ENCODE measurements at regions not wholly inside any gene's neighbourhood (a gene's known extent, or its start where the extent isn't known, plus 50 kb on each side); places are given as distances from the start of the nearest gene placed in this dataset.

- H3K36me3 Mint-ChIP-seq, result no peaks in the 10 kb centered on the region
- H3K27me3 Mint-ChIP-seq (ENCODE audit: insufficient read depth, low read depth), result peaks cover 11% of the 10 kb centered on the region
Observed at GRCh38 chr20:61049684-61050083, 202.4 kb upstream of the CDH4 start.

GRCh38 chr20:61050336-61050890 is 201.6 kb upstream of the CDH4 start:
- peaks cover 9% of the 10 kb centered on the region for H3K4me1 ChIP-seq
- H3K4me2 ChIP-seq, result no peak overlapping the region
- no peak overlapping the region for H3K27ac ChIP-seq
- H3K9me3 ChIP-seq (ENCODE audit: low read depth), result no peaks in the 10 kb centered on the region
- H4K20me1 ChIP-seq (ENCODE audit: low read depth), result no peaks in the 10 kb centered on the region
- H3K4me1 Mint-ChIP-seq, result peaks cover 19% of the 10 kb centered on the region
- no peak overlapping the region for H3K4me3 ChIP-seq
- no peak overlapping the region for H2AFZ ChIP-seq (replicated peaks)
- no peaks in the 10 kb centered on the region for H3K36me3 ChIP-seq
- H3K9me3 Mint-ChIP-seq, result no peaks in the 10 kb centered on the region
- TF ChIP-seq EZH2 (IDR thresholded peaks at IDR 0.05) (no peak), EZH2phosphoT487 (IDR thresholded peaks at IDR 0.05) (no peak), CTCF (IDR thresholded peaks at IDR 0.05) (no peak)
- peaks cover 11% of the 10 kb centered on the region for H3K27me3 Mint-ChIP-seq (ENCODE audit: insufficient read depth, low read depth)
- H3K9ac ChIP-seq, result no peak overlapping the region
- H3K4me3 Mint-ChIP-seq, result no peak overlapping the region
- peaks cover 5% of the 10 kb centered on the region for H3K27me3 ChIP-seq
- no peaks in the 10 kb centered on the region for H3F3A ChIP-seq (ENCODE audit: low read depth)
- no peaks in the 10 kb centered on the region for H3K36me3 Mint-ChIP-seq
- no peak for DNase-seq (ENCODE audit: low spot score)
- H3K79me2 ChIP-seq (ENCODE audit: low read depth), result no peaks in the 10 kb centered on the region
- no peak overlapping the region for H3K27ac Mint-ChIP-seq

More at GRCh38 chr20:61049684-61050083, 202.4 kb upstream of the CDH4 start:
- DNase-seq (ENCODE audit: low spot score), result no peak
- H3K27ac ChIP-seq, result no peak overlapping the region
- no peak overlapping the region for H3K4me2 ChIP-seq
- H3K4me3 ChIP-seq, result no peak overlapping the region
- Mint-ChIP-seq H3K4me1 (peaks cover 19% of the 10 kb centered on the region), H3K9me3 (no peaks in the 10 kb centered on the region), H3K4me3 (no peak overlapping the region), H3K27ac (no peak overlapping the region)
- H3K9ac ChIP-seq, result no peak overlapping the region
- H2AFZ ChIP-seq (replicated peaks), result no peak overlapping the region
- H3K36me3 ChIP-seq, result no peaks in the 10 kb centered on the region
- H3K4me1 ChIP-seq, result peaks cover 9% of the 10 kb centered on the region
- no peak for TF ChIP-seq EZH2phosphoT487 (IDR thresholded peaks at IDR 0.05)
- no peak for TF ChIP-seq CTCF (IDR thresholded peaks at IDR 0.05)
- TF ChIP-seq EZH2 (IDR thresholded peaks at IDR 0.05), result no peak
- H3K9me3 ChIP-seq (ENCODE audit: low read depth), result no peaks in the 10 kb centered on the region
- H3K79me2 ChIP-seq (ENCODE audit: low read depth), result no peaks in the 10 kb centered on the region
- no peaks in the 10 kb centered on the region for H4K20me1 ChIP-seq (ENCODE audit: low read depth)
- no peaks in the 10 kb centered on the region for H3F3A ChIP-seq (ENCODE audit: low read depth)
- H3K27me3 ChIP-seq, result peaks cover 5% of the 10 kb centered on the region

DNA sequence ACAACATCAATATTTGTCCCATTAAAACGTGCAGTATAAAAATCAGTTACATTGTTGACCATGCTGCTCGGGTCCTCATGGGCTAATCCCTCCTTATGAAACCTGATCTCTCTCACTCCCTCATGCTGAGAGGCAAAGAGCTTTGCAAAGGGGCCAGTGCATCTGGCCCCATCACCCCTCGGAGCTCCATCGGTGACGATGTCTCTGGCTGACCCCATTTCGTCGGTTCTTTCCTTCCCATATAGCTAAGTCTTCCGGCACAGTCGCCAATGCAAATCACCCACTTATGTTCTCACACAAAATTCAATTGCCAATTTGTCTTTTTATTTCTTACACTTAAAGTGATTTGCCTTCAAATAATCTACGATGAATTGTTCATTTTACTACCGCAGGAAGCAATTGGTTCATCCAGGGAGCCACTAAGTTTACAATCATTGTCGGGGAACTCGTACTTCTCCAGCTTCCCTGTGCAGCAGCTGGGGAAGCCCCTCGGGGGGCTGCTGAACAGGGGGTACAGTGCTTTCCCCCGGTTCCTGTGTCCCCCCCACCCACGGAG is 199.8 kb upstream of the CDH4 start:
- no peak overlapping the region for H3K4me3 Mint-ChIP-seq
- Histone ChIP-seq H3F3A (ENCODE audit: low read depth) (no peaks in the 10 kb centered on the region), H2AFZ (replicated peaks) (no peak overlapping the region), H3K36me3 (no peaks in the 10 kb centered on the region), H3K27ac (no peak overlapping the region), H3K4me1 (peaks cover 9% of the 10 kb centered on the region), H3K9me3 (ENCODE audit: low read depth) (no peaks in the 10 kb centered on the region), H3K4me2 (peak overlapping the region; percentile 16), H3K27me3 (peaks cover 4% of the 10 kb centered on the region), H4K20me1 (ENCODE audit: low read depth) (no peaks in the 10 kb centered on the region), H3K79me2 (ENCODE audit: low read depth) (no peaks in the 10 kb centered on the region), H3K9ac (no peak overlapping the region), H3K4me3 (no peak overlapping the region)
- H3K27ac Mint-ChIP-seq, result no peak overlapping the region
- H3K27me3 Mint-ChIP-seq (ENCODE audit: insufficient read depth, low read depth), result peaks cover 9% of the 10 kb centered on the region
- H3K4me1 Mint-ChIP-seq, result peaks cover 19% of the 10 kb centered on the region
- no peaks in the 10 kb centered on the region for H3K9me3 Mint-ChIP-seq
- TF ChIP-seq EZH2 (IDR thresholded peaks at IDR 0.05) (no peak), EZH2phosphoT487 (IDR thresholded peaks at IDR 0.05) (no peak)
- no peak for DNase-seq (ENCODE audit: low spot score)
- no peaks in the 10 kb centered on the region for H3K36me3 Mint-ChIP-seq

DNA sequence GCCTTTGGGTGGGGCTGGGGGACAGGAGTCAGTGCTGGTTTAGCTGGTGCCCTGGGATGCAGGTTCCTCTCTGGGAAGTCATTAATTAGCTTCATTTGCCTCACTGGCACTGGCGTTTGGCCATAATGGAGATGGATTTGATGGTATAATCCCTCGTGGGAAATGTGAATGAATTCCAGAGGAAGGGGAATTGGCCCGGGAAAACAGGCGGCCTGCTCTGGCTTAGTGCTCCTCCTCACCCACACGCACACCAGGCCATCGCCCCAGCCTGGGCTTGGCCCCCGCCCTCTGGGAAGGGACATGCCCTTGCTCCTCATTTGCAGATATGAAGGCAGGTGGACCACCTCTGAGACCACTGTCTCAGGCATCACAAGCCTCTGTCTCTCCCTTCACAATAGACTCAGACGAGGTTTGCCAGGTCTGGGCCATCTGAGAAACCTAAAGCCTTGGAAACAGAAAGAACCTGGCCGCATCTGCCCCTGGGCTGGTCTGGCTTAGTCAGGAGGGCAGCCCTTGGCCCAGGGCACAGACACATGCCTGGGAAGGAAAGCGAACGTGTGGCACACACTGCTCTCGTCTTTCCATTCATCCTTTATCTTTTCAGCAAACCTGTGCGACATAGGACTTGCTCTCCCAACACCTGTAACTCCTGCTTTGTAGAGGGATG is 199.2 kb upstream of the CDH4 start:
- TF ChIP-seq CTCF (IDR thresholded peaks at IDR 0.05) (no peak), EZH2phosphoT487 (IDR thresholded peaks at IDR 0.05) (no peak), EZH2 (IDR thresholded peaks at IDR 0.05) (no peak)
- H3K27me3 Mint-ChIP-seq (ENCODE audit: insufficient read depth, low read depth), result peaks cover 7% of the 10 kb centered on the region
- Histone ChIP-seq H3K27ac (no peak overlapping the region), H3K9ac (no peak overlapping the region), H3K4me1 (peaks cover 9% of the 10 kb centered on the region), H3F3A (ENCODE audit: low read depth) (no peaks in the 10 kb centered on the region), H3K79me2 (ENCODE audit: low read depth) (no peaks in the 10 kb centered on the region), H3K9me3 (ENCODE audit: low read depth) (no peaks in the 10 kb centered on the region), H3K4me2 (no peak overlapping the region), H3K27me3 (no peaks in the 10 kb centered on the region), H3K4me3 (no peak overlapping the region), H2AFZ (replicated peaks) (no peak overlapping the region), H4K20me1 (ENCODE audit: low read depth) (no peaks in the 10 kb centered on the region), H3K36me3 (no peaks in the 10 kb centered on the region)
- peaks cover 19% of the 10 kb centered on the region for H3K4me1 Mint-ChIP-seq
- peak; percentile 6 for DNase-seq (ENCODE audit: low spot score)
- no peak overlapping the region for H3K27ac Mint-ChIP-seq
- no peaks in the 10 kb centered on the region for H3K36me3 Mint-ChIP-seq
- H3K9me3 Mint-ChIP-seq, result no peaks in the 10 kb centered on the region
- no peak overlapping the region for H3K4me3 Mint-ChIP-seq
